Sigmoid colon (tissue), 4 donors: ENCODE measurements at regions not wholly inside any gene's neighbourhood (a gene's known extent, or its start where the extent isn't known, plus 50 kb on each side); places are given as distances from the start of the nearest gene placed in this dataset.

Experiments
- POLR2A ChIP-seq, 2 donors: fragments of 450-650 bp; IDR thresholded peaks; one replicate each; pipeline ENCODE4 v1.6.1; 2016; ENCODE audit warnings: antibody characterized with exemption in 2 of 2, mild to moderate bottlenecking in 2 of 2, moderate library complexity in 2 of 2
- POLR2AphosphoS5 ChIP-seq, 4 donors: sonication (generic); formaldehyde crosslinking; IDR thresholded peaks; one replicate each; pipeline ENCODE4 v1.6.1; 2017; ENCODE audit warnings: antibody characterized with exemption in 4 of 4
- TF ChIP-seq, protein P1 (sequence below), 4 experiments: fragments of 450-650 bp in 3 of 4; fragments of 200-600 bp in 1 of 4; IDR thresholded peaks; one replicate each; pipeline ENCODE4 v1.5.1; 2016 to 2019; ENCODE audit warnings: antibody characterized with exemption in 4 of 4, mild to moderate bottlenecking in 3 of 4, moderate library complexity in 2 of 4

DNA sequence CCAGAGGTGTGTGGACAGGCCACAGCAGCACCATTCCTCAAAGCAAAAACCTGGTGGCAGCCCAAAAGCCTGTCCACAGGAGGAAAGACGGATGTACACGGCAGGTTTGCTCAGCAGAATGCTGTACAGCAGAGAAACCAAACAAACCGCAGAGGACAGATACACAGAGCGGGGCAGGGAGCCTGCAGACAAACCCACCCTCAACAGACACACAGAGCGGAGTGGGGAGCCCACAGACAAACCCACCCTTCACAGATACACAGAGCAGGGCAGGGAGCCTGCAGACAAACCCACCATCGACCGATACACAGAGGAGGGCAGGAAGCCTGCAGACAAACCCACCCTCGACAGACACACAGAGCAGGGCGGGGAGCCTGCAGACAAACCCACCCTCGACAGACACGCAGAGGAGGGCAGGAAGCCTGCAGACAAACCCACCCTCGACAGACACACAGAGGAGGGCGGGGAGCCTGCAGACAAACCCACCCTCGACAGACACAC lies 53.0 kb upstream of the METRNL start:
- TF ChIP-seq POLR2A (IDR thresholded peaks at IDR 0.05) (no peak), POLR2AphosphoS5 (IDR thresholded peaks at IDR 0.05) (no peak)
- TF ChIP-seq, protein P1, sequence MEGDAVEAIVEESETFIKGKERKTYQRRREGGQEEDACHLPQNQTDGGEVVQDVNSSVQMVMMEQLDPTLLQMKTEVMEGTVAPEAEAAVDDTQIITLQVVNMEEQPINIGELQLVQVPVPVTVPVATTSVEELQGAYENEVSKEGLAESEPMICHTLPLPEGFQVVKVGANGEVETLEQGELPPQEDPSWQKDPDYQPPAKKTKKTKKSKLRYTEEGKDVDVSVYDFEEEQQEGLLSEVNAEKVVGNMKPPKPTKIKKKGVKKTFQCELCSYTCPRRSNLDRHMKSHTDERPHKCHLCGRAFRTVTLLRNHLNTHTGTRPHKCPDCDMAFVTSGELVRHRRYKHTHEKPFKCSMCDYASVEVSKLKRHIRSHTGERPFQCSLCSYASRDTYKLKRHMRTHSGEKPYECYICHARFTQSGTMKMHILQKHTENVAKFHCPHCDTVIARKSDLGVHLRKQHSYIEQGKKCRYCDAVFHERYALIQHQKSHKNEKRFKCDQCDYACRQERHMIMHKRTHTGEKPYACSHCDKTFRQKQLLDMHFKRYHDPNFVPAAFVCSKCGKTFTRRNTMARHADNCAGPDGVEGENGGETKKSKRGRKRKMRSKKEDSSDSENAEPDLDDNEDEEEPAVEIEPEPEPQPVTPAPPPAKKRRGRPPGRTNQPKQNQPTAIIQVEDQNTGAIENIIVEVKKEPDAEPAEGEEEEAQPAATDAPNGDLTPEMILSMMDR (IDR thresholded peaks at IDR 0.05): no peak
